Inflammatory macrophage treated with lipopolysaccharide for 4 hours (primary cell): ENCODE measurements at regions not wholly inside any gene's neighbourhood (a gene's known extent, or its start where the extent isn't known, plus 50 kb on each side); places are given as distances from the start of the nearest gene placed in this dataset.
"Not testable (repeated sequence)": the region's sequence is repeated elsewhere in the genome, so short reads cannot be mapped to it uniquely, and the experiment has no call there.

Experiments used
- DNase-seq: peaks from one replicate; pipeline ENCODE4 v3.0.0-alpha.2; 2020

DNA sequence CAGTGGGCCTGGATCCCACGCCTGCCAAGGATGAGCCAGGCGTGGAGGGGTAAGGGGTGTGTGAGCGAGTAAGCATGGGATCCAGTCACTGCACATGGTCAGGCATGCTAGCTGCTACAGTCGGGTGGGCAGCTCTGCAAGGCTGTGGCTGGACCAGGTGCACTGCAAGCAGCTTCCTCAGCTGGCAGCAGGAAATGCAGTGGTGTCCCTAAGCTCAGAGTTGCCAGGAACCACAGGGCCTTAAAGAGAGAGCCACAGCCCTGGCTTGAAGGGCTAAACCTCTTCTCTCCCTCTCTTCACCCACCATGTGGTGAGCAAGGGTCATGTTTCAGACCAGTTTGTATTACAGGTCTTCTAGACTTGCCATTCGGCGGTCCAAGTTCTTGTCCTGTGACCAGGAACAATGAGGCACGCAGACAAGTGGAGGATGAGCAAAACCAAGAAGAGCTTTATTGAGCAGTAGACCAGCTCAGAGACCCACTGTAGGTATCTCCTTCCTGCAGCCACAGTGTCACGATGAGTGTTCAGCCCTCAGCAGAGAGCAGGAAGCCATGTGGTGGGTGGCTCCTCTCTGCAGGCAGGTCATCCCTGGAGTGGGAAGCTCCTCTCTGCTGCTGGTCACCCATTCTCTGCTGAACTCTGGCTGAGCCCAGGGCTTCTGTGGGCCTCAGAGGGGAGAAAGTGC lies 511.9 kb downstream of the PYDC2 start:
- no peak for DNase-seq

DNA sequence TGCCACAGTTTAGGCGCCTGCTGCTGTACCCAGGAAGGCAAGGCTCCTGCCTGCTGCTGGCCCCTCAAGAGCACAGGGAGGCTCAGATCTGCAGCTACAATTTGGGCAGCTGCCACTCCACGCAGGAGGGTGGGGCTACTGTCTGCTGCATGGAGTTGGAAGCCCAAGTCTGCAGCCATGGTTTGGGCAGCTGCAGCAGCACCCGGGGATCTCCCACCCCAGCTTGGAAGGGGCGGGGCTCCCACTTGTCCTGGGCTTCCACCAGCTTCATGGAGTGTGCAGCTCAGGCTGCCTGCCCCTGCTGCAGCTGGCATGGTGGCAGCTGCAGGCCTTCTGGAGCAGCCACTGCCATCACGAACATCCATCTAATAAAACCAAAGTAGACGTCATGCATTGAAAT lies 512.9 kb downstream of the PYDC2 start:
- DNase-seq, result no peak

DNA sequence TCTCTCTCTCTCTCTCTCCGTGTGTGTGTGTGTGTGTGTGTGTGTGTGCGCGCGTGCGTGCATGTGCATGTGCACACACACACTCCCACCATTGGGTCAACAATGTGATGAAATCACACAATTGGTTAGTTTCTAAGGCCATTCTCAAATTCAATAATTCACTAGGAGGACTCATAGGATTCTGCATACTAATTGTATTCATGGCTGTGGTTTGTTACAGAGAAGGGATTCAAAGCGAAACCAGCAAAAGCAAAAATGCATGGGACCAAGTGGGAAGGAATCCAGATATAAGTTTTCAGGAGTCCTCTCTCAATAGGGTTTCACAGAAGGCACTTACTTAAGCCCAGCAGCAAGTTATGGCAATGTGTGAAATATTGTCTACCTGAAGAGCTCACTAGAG lies 515.0 kb downstream of the PYDC2 start:
- no peak for DNase-seq

DNA sequence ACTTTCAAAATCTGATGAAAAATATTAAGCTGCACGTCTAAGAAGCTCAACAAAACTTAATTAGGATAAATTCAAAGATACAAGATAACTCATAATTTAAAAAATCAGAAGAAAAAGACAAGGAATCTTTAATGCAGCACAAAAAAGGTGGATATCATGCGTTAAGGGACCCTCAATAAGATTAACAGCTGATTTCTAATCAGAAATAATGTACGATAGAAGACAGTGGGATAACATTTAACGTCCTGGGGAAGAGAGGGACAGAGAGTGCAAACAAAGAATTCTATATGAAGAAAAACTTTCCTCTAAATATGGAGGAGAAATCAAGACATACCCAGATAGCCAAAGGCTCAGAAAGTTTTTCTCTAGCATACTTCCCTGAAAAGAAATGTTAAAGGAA lies 519.5 kb downstream of the PYDC2 start:
- DNase-seq, result no peak

DNA sequence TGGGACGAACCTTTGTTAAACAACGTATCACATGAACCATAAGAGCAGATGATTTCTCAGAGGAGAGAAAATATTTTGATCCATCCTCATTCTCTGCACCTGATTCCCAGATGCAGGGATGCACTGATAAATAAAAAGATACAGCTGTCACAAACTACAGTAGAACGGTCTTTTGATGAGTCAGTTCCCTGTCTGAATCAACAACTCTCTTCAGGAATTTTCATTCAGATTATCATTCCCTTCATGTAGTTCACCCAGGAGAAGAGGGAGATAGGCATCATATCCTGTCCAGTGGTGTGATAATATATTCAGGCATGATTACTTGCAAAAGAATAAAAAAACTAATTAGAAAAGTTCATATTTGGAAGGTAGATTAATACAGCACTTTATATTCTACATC lies 521.5 kb downstream of the PYDC2 start:
- no peak for DNase-seq

DNA sequence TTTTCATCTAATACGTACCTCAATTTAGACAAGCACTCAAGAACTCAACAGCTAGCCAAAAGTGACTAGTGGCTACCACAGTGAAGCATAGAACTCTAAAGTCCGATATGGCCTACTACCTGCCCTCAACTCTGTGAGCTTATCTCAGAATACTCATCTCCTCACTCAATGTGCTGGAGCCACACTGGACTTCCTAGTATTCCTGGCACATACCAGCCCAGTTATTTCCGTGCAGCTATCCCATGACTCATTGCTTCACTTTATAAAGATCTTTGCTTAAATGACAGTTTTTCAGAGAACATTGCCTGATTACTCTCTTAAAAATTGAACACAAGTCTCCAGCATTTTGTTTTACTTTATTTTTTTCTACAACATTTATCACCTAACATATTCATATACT lies 524.7 kb downstream of the PYDC2 start:
- no peak for DNase-seq

DNA sequence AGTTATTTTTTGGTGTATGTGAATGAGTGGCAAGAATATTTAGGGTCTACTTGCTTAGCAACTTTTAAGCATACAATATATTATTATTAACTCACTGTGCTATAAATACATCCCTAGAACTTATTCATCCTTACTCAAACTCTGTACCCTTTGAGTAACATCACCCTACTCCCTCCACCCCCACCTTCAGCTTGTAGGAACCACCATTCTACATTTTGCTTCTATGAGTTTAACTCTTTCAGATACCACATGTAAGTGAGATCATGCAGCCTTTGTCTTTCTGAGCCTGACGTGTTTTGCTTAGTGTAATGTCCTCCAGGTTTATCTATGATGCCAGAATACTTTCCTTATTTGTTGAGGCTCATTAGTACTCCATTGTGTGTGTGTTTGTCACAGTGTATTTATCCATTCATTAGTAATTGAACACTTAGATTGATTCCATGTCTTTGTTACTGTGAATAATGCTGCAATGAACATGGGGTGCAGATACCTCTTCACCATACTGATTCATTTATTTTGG lies 526.9 kb downstream of the PYDC2 start:
- DNase-seq, result no peak

DNA sequence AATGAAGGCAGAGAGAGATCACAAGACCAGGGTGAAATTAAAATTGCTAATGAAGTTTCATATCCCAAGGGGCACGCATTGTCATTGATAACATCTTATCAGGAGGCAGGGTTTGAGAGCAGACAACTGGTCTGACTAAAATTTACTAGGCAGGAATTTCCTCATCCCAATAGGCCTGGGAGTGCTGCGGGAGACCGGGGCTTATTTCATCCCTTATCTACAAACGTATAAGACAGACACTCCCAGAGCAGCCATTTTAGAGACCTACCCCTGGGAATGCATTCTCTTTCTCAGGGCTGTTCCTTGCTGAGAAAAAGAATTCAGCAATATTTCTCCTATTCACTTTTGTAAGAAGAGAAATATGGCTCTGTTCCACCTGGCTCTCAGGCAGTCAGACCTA lies 533.0 kb downstream of the PYDC2 start:
- not testable (repeated sequence) for DNase-seq

DNA sequence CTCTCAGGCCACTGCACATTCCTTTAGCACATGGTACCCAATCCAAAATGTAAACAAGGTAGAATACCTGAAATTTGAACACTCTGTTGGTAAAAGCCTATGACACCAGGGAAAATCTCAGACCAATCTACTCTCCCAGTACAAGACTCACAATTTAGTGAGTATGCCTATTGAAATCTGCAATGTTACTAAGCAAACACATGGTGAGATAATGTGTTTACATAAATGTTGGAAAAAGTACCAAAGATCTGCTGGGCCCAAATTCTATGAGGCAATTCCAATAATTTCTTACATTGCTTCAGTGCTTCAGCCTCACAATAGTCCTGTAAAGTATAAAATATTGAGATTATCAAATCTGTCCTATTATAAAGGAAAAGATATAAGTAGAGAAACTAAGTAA lies 536.1 kb downstream of the PYDC2 start:
- no peak for DNase-seq

DNA sequence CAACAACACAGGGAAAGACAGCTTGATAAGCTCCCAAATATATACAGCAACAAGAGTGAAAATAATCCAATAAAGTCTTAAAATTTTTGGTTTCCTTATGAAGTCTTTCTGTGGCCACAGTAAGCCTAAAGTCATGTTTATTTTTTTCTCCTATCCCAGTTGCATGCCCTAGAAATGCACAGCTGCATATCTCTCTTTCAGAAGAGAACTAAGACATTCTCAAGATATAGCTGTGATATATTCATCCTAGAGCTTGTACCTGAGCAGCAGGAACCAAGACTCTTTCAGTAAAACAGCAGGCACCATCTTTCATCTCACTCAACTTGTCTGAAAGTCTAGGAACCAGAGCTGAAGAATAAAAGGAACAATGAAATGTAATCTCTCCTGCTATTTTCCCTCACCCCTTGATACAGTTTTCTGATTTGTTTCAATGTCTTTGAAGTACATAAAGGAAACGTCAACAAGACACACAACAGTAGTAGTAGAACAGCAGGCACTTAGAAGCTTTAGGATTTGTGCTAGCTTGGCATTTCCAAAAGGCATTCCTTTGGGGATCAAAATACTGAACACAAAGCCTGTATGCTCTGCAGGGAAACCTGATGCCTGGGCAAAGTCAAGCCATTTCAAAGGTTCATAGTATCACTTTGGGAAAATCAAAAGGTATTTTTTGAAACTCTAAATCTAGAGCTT lies 536.8 kb downstream of the PYDC2 start:
- no peak for DNase-seq

DNA sequence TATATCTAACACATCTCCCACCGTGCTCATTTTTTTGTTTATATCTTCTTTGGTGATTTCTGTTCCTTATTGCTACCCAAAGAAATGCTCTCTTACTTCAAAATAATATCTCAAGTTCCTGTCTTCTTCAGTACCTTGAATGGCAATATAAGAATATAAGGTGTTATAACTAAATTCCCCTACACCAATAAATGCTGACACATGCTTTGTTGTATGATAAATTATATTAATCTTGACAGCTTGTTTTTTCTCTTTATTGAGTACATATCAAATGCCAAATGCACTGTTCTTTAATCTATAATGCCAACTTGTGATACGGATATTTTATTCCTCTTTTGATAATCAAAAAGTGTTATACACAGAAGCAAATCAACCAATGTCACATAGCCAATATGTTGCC lies 540.3 kb downstream of the PYDC2 start:
- no peak for DNase-seq

DNA sequence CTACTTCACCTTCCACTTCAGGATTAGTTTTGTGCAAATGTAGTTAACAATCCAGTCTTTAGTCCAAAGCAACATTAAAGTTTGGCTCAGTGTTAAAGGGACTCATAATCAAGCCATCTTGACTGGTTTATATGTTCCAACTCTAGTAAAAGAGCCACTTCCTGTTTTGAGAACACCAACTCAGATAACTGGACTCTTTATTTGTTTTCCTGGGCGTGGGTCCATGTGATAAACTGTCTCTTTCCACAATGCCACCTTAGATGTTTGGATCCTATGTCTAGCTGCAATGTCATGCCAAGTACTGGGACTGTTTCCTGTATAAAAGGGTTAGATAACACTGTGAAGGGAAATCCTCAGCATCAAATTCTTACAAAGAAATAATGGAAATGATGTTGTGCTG lies 545.0 kb downstream of the PYDC2 start:
- no peak for DNase-seq

DNA sequence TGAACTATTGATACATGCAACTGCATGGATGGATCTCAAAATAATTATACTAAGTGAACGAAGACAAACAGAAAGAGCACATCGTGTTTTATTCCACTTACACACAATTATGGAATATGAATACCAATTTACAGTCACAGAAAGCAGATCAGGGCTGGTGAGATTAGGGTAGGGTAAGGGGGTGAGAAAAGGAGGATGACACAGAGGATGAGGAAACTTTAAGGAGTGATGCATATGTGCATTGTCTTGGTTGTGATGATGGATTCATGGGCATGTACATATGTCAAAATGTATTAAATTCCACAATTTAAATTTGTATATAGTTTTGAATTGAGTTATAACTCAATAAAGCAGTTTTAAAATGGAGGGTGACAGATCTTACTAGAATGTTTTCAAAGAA lies 548.9 kb downstream of the PYDC2 start:
- no peak for DNase-seq

DNA sequence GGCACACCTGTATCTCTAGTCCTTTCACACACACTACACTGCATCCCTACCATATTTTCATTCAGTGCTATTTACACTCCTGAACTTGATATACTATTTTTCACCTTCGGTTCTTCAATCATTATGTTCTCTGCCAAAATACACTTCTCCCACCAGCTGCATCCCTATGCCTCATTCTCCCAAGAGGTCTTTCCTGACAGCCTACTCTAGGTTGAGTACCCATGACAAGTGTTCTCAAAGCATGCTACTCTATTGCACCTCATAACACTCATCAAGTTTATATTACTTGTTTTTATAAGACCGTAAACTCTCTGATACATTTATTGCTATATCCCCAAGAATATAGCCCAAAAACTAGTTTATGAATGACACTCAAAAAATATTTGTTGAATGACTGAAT lies 549.5 kb downstream of the PYDC2 start:
- DNase-seq, result no peak

DNA sequence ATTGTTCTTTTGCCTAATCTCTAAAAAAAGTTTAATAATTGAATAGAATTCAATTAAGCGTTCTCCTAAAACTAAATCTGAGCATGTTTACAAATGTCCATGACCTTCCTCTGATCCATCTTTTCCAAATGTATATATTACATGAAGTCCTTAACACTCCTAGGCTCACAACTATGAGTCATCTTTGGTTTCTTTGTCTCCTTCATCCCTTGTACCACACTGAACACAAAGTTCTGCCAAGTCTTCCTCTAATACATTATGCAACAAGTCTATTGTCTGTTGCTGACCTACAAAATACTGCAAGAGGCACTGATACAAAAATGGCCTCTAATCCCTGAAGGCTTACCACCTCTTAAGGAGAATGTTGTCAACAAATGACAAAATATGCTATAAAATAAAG lies 550.2 kb downstream of the PYDC2 start:
- DNase-seq, result no peak

DNA sequence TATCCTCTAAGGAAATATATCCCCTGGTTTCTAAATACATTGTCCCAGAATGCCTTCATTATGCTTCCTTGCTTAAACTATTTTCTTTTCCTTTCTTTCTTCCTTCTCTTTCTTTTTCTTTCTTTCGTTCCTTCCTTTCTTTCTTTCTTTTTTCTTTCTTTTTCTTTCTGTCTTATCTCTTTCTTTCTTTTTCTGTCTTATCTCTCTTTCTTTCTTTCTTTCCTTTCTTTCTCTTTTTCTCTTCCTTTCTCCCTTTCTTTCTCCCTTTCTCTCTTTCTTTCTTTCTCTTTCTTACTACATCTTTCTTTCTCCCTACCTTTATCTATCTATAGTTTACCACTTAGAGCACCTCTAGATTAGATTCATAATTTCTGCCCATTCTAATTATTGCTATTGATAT lies 552.1 kb downstream of the PYDC2 start:
- DNase-seq, result no peak

DNA sequence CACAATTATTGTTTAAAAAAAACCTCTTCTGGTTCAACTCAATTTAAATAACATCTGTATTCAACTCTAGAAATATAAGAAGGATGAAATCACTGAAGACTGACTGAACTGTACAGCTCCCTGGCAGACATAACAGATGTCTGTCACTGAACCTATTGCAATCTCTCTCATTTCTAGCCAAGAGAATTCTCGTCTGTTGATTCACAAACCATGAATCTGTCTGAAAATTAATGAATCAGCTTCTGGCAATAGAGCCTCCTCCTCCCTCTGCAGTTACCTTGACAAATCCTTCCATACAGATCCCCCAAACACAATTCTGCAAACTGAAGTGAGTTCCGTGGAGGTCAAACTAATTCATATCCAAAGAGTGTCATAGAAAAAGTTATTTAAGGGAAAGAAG lies 561.4 kb downstream of the PYDC2 start:
- DNase-seq, result no peak

DNA sequence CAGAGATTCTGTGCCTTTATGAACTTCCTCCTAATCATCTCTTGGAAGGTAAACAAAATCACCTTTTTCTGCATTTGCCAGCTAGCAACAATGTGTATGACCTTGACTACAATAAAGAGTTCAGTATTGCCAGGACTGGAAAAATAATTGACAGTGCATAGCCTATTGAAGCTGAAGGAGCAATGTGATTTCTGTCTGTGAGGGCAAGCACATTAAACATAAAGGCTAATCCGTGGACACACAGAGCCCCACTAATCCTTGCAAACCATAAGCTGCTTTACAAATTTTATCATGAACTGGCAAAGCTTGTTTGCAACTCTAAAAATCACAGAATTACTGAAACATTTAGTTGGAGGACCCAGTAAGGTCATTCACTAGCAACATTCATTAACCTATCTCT lies 563.8 kb downstream of the PYDC2 start:
- no peak for DNase-seq

DNA sequence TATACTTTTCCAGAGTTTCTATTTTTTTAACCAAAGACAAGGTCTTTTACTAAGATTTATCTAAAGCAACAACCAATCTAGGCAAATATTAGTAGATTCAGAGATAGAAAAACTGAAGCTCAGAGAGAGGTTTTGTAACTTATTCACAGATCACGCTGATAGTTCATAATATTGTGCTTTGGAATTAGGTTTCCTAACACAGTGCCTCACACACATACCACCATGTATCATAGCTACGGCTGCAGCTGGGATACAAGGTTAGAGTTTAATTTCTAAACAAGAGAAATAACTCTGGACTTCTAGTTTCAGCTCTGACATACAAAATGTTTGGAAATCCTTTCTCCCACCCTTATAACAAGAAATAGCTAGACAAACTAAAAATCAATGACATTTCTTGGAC lies 565.7 kb downstream of the PYDC2 start:
- DNase-seq, result no peak

DNA sequence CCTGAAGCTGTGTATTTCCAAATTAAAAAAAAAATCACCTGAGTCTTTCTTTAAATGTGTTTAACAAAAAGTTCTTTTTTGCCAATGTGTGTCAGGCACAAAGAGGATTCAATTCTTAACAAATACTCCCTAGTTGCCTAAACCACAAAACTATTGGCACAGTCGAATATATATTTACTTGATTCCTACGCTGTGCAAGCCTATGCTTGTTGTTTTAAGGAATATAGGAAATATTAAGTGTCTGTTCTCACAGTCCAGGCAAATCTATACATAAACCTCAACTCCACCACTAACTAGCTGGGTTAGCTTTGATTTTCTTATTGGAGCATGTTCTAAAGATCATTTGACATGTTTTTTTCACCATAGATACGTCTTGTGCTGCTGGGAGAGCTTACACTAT lies 571.0 kb downstream of the PYDC2 start:
- no peak for DNase-seq

DNA sequence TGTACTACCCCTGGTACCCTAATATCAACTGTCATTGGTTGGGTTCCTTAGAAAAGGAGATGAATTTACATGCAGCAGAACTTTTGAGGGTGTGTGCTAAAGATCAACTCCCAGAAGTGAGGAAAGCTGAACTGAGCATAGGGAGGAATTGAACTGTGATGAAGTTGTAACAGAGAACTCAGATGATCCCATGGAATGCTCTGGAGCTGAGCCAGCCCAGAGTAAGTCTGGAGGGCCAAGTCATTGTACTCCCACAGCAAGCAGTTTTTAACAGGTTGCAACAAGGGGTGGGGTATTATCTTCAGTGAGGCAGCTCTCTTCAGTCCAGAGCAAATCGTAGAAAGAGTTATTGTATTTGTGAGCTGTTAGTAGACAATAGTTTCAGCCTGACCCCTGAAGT lies 572.3 kb downstream of the PYDC2 start:
- DNase-seq, result no peak

DNA sequence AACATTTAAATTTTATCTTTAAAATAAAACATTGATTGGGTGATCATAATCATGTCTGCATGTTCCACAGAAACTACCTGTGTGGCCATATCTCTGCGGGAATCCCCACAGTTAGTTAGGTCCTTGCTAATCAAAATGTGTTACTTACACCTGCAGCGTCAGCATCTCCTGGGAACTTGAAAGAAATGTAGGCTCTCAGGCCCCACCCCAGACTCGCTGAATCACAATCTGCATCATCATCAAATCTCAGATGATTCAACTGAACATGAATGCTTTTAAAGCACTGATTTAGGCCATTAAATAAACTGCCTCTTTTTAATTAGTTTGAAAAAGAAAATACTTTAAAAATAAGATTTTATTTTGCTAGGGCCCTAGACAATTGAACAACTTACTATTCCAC lies 577.8 kb downstream of the PYDC2 start:
- DNase-seq, result no peak

DNA sequence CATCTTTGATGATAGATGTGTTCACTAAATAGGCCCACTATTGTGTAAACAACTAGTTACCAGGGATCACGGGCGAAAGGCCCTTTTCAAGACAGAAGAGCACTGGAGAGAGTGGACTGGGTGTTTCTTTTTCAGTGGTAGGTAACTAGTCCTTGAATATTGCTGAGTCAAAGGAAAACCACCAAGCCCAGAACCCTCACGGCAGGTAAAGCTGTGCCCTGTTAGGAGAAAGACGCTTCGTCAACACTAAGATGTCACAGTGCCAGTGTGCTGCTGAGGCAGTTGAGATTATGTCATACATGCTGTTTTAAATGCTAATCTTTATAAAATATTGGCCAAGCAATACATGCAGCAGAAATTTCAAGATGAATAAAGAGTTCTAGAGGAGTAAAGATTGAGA lies 578.6 kb downstream of the PYDC2 start:
- no peak for DNase-seq

DNA sequence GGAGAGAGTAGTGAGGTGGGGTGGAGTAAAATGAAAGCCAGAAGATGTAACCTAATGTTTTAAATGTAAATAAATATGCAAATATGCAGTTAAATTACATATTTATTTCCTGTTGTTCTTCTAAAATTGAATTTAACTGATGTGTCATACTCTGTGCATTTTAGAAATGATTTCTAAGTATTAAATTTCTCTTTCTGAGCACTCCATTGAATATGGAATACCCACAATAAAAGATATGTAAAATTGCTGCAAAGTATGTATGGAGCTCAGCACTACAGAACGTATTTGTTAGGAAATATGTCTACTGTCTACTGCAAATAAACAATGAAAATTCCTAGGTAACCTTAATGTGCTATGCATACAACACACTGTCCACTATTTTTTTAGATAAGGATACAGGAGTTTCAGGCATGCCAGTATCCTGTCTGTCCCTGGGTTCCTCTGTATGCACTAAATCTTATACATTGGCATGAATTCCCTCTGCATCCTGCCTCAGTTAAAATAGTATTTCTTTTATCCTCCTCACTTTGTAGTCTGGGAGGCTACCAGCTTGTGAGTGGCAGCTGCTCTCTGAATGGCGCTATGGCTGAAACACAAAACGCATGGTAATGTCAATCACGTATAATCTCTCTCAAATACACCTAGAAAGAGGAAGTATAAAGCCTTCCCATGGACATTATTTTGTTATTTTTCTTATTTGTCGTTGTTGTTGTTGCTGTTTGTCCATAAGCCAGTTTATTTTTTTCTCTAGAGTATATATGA lies 579.5 kb downstream of the PYDC2 start:
- DNase-seq, result no peak
